ENCODE measurements at regions not wholly inside any gene's neighbourhood (a gene's known extent, or its start where the extent isn't known, plus 50 kb on each side); places are given as distances from the start of the nearest gene placed in this dataset.

DNA sequence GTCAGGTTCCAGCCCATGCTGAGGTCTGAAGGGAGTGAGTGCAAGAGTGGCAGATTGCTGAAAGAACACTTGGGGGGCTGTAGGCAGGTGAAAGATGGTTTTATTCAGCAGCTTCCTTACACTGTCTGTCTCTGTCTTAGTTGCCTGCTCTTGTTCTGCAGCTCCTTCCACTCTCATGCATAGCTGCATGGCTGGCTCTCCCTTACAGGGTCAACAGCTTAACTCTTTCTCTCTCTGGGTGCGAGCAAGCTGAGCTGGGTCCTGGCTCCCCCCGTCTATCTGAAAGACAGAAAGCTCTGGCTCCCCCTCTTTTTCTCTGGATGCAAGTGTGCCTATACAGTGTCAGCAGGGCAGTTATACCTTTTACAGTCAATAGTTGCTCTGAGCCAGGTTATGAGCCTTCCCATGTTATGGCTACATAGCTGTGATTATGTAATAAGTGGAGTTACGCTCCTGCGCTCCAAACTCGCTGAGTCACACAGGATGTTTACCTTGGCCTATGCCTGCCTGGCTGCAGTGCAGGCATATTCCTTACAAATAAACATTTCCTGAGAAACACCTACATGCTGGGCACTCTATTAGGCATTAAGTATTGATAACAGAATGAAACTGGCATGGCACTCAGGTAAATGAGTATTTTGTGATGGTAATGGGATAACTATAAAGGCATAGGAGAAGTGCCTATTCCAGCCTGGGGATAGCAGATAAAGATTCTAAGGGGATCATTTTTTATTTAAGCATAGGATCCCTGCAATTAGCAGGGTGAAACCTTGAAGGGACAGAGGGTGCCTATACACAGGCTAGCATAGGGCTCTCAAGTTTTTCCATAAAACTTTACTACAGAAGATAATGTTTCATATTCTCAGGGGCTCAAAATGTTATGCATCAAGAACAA is 826.9 kb upstream of the PCDH9 start:
- Histone ChIP-seq H3K4me2 (no peak overlapping the region), H3K79me2 (ENCODE audit: insufficient read depth, low read depth) (no peaks in the 10 kb centered on the region)
- TF ChIP-seq, protein P1, sequence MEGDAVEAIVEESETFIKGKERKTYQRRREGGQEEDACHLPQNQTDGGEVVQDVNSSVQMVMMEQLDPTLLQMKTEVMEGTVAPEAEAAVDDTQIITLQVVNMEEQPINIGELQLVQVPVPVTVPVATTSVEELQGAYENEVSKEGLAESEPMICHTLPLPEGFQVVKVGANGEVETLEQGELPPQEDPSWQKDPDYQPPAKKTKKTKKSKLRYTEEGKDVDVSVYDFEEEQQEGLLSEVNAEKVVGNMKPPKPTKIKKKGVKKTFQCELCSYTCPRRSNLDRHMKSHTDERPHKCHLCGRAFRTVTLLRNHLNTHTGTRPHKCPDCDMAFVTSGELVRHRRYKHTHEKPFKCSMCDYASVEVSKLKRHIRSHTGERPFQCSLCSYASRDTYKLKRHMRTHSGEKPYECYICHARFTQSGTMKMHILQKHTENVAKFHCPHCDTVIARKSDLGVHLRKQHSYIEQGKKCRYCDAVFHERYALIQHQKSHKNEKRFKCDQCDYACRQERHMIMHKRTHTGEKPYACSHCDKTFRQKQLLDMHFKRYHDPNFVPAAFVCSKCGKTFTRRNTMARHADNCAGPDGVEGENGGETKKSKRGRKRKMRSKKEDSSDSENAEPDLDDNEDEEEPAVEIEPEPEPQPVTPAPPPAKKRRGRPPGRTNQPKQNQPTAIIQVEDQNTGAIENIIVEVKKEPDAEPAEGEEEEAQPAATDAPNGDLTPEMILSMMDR (conservative IDR thresholded peaks at IDR 0.05; ENCODE audit: low read depth, low read length): no peak

DNA sequence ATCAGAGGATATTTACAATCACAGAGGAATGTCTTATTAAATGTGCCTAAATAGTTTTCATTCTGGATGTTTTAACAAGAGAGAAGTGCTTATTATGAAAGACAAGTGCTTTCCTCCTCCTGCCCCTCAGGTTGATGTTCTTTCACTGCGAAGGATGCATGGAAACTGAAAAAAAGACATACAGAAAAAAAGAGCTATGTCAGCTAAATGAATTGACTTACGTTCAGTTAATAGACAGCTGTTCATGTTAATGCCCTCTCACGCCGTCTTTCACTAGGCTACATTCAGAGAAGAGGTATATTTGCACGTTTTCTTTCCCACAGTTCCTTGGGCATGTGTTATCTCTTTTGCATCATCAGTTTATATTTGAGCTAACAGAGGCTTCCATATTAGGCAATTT is 821.8 kb upstream of the PCDH9 start:
- H2AFZ ChIP-seq (ENCODE audit: low read depth): no peak overlapping the region
- no peaks in the 10 kb centered on the region for H4K20me1 ChIP-seq (ENCODE audit: insufficient read depth)
- no peak overlapping the region for H3K4me2 ChIP-seq

More for the DNA sequence above, 826.9 kb upstream of the PCDH9 start:
- Histone ChIP-seq H3K4me3 (IDR thresholded peaks at IDR 0.05; ENCODE audit: insufficient read depth, low read depth, low read length) (no peak overlapping the region), H3K27me3 (ENCODE audit: insufficient read depth, low read depth) (no peaks in the 10 kb centered on the region), H3K36me3 (ENCODE audit: insufficient read depth) (no peaks in the 10 kb centered on the region), H3K9ac (no peak overlapping the region), H4K20me1 (ENCODE audit: insufficient read depth) (no peaks in the 10 kb centered on the region), H3K4me1 (ENCODE audit: low read depth, poor library complexity, severe bottlenecking) (no peaks in the 10 kb centered on the region), H2AFZ (ENCODE audit: low read depth) (no peak overlapping the region), H3K27ac (no peak overlapping the region)

DNA sequence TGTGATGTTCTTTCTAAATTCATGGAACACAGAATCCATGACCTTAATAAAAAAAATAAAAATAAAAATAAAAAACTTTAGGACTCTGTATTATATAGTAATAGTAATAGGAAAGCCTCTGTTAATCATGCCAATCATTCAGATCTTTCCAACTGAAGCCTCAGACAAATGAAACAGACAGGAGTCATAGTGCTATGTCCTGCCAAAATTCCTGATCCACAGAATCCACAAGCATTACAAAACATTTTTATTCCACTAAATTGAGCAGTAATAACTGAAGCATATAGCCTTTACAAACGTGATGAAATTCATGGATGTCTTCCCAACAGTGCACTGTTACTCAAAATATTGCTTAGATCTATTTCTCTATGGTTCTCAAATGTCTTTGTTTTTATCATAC is 820.6 kb upstream of the PCDH9 start:
- TF ChIP-seq, protein P1 (conservative IDR thresholded peaks at IDR 0.05; ENCODE audit: low read depth, low read length): no peak
- Histone ChIP-seq H3K4me3 (IDR thresholded peaks at IDR 0.05; ENCODE audit: insufficient read depth, low read depth, low read length) (no peak overlapping the region), H3K79me2 (ENCODE audit: insufficient read depth, low read depth) (no peaks in the 10 kb centered on the region), H3K27me3 (ENCODE audit: insufficient read depth, low read depth) (no peaks in the 10 kb centered on the region), H3K9ac (no peak overlapping the region), H3K36me3 (ENCODE audit: insufficient read depth) (no peaks in the 10 kb centered on the region), H4K20me1 (ENCODE audit: insufficient read depth) (no peaks in the 10 kb centered on the region), H2AFZ (ENCODE audit: low read depth) (no peak overlapping the region), H3K4me2 (no peak overlapping the region), H3K27ac (no peak overlapping the region), H3K4me1 (ENCODE audit: low read depth, poor library complexity, severe bottlenecking) (no peaks in the 10 kb centered on the region)

More for the DNA sequence above, 821.8 kb upstream of the PCDH9 start:
- Histone ChIP-seq H3K4me3 (IDR thresholded peaks at IDR 0.05; ENCODE audit: insufficient read depth, low read depth, low read length) (no peak overlapping the region), H3K4me1 (ENCODE audit: low read depth, poor library complexity, severe bottlenecking) (no peaks in the 10 kb centered on the region), H3K9ac (no peak overlapping the region), H3K79me2 (ENCODE audit: insufficient read depth, low read depth) (no peaks in the 10 kb centered on the region), H3K27me3 (ENCODE audit: insufficient read depth, low read depth) (no peaks in the 10 kb centered on the region), H3K27ac (no peak overlapping the region), H3K36me3 (ENCODE audit: insufficient read depth) (no peaks in the 10 kb centered on the region)
- TF ChIP-seq, protein P1 (conservative IDR thresholded peaks at IDR 0.05; ENCODE audit: low read depth, low read length): no peak

DNA sequence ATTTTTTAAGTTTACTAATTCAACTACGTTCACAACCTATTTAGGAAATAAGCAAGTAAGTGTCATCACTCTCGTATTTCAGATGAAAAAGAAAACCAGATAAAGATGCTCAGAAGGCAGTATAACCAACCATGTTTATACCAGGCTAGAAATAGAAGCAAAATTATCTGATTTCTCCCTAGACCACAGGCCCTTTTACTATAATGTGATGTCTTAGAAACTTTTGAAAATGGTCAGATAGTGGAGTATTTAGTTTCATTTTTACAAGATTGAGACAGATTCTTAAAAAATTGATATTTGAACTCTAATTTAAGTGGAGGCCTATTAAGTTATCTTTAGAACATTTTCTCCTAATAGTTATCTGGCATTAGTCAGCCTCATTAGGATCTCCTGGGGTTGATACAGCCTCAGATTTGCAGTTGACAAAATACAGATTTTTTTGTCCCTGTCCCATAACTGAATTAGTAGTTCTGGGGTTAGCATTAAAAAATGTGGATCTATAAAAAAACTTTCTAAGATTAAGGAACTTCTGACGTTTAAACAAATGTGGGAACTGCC is 818.7 kb upstream of the PCDH9 start:
- Histone ChIP-seq H3K9ac (no peak overlapping the region), H3K36me3 (ENCODE audit: insufficient read depth) (no peaks in the 10 kb centered on the region), H2AFZ (ENCODE audit: low read depth) (no peak overlapping the region), H4K20me1 (ENCODE audit: insufficient read depth) (no peaks in the 10 kb centered on the region), H3K4me2 (no peak overlapping the region), H3K27me3 (ENCODE audit: insufficient read depth, low read depth) (no peaks in the 10 kb centered on the region), H3K27ac (no peak overlapping the region), H3K4me1 (ENCODE audit: low read depth, poor library complexity, severe bottlenecking) (no peaks in the 10 kb centered on the region), H3K79me2 (ENCODE audit: insufficient read depth, low read depth) (no peaks in the 10 kb centered on the region), H3K4me3 (IDR thresholded peaks at IDR 0.05; ENCODE audit: insufficient read depth, low read depth, low read length) (no peak overlapping the region)
- TF ChIP-seq, protein P1 (conservative IDR thresholded peaks at IDR 0.05; ENCODE audit: low read depth, low read length): no peak
